HG02852 (cell line): ENCODE measurements at regions not wholly inside any gene's neighbourhood (a gene's known extent, or its start where the extent isn't known, plus 50 kb on each side); places are given as distances from the start of the nearest gene placed in this dataset.

Experiments
- ATAC-seq: cut with Tn5 transposase; IDR thresholded peaks from one replicate; pipeline ENCODE4 v1.9.1; 2021; ENCODE audit warnings: mild to moderate bottlenecking, moderate library complexity; ENCODE audit not compliant: unreplicated experiment

GRCh38 chr16:50469744-50470321 is 78.4 kb upstream of the NKD1 start:
- ATAC-seq = no peak

- no peak for ATAC-seq
Measured at GRCh38 chr16:50469121-50469743, 79.0 kb upstream of the NKD1 start.

GRCh38 chr16:50468749-50469078 is 79.5 kb upstream of the NKD1 start:
- no peak for ATAC-seq

GRCh38 chr16:50467943-50468748 is 80.0 kb upstream of the NKD1 start:
- ATAC-seq = peak; percentile 54

GRCh38 chr16:50467559-50467942 is 80.6 kb upstream of the NKD1 start:
- no peak for ATAC-seq

- no peak for ATAC-seq
Measured at GRCh38 chr16:50466170-50466569, 82.0 kb upstream of the NKD1 start.

- no peak for ATAC-seq
Measured at GRCh38 chr16:50464325-50465290, 83.6 kb upstream of the NKD1 start.

- no peak for ATAC-seq
Measured at GRCh38 chr16:50463581-50464324, 84.4 kb upstream of the NKD1 start.

GRCh38 chr16:50462793-50463507 is 85.2 kb upstream of the NKD1 start:
- no peak for ATAC-seq

- no peak for ATAC-seq
Measured at GRCh38 chr16:50461400-50461760, 86.8 kb upstream of the NKD1 start.

GRCh38 chr16:50460538-50461399 is 87.4 kb upstream of the NKD1 start:
- no peak for ATAC-seq

GRCh38 chr16:50459496-50460080 is 88.6 kb upstream of the NKD1 start:
- ATAC-seq = no peak

- ATAC-seq = no peak
Measured at GRCh38 chr16:50458667-50459495, 89.3 kb upstream of the NKD1 start.

GRCh38 chr16:50457979-50458491 is 89.2 kb upstream of the BRD7 start:
- no peak for ATAC-seq

GRCh38 chr16:50457423-50457822 is 88.6 kb upstream of the BRD7 start:
- no peak for ATAC-seq

- ATAC-seq = no peak
Measured at GRCh38 chr16:50455288-50455845, 86.6 kb upstream of the BRD7 start.

- no peak for ATAC-seq
Measured at GRCh38 chr16:50453446-50453845, 84.7 kb upstream of the BRD7 start.
